ENCODE measurements at regions not wholly inside any gene's neighbourhood (a gene's known extent, or its start where the extent isn't known, plus 50 kb on each side); places are given as distances from the start of the nearest gene placed in this dataset.
"Not testable (repeated sequence)": the region's sequence is repeated elsewhere in the genome, so short reads cannot be mapped to it uniquely, and the experiment has no call there.

GRCh38 chr9:74095925-74096324 lies 401.2 kb upstream of the RORB start:
- no peaks in the 10 kb centered on the region for H3K9me3 ChIP-seq (ENCODE audit: control insufficient read depth, low read length)
- H3K27ac ChIP-seq (ENCODE audit: low read depth, low read length, severe bottlenecking), result no peak overlapping the region
- H3K4me3 ChIP-seq (ENCODE audit: extremely low read depth, insufficient read depth, low read length, poor library complexity, severe bottlenecking), result no peak overlapping the region
- H3K4me1 ChIP-seq (ENCODE audit: control insufficient read depth, insufficient read depth, low read length, poor library complexity, severe bottlenecking), result no peaks in the 10 kb centered on the region
- WGBS, 2 experiments (ENCODE audit: insufficient coverage in 2 of 2), result 92 to 100% methylated on average over 1 to 2 of the region's 2 CpGs
- H3K36me3 ChIP-seq (ENCODE audit: control insufficient read depth, insufficient read depth, low read length), result no peaks in the 10 kb centered on the region

DNA sequence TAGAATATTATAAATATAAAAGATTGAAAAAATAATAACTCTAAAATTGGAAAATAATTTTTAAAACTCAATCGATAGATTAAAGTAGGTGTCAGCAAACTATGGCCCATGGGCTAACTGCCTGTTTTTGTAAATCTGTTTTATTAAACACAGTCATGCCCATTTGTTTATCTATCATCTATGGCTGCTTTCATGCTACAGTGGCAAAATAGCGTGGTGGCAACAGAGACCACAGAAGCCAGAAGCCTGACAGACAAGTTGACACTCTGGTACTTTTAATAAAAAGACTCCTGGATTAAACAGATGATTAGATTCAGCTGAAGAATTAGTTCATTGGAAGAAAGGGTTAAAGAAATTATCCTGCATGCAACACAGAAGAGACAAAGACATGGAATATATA lies 400.7 kb upstream of the RORB start:
- no peaks in the 10 kb centered on the region for H3K36me3 ChIP-seq (ENCODE audit: control insufficient read depth, insufficient read depth, low read length)

DNA sequence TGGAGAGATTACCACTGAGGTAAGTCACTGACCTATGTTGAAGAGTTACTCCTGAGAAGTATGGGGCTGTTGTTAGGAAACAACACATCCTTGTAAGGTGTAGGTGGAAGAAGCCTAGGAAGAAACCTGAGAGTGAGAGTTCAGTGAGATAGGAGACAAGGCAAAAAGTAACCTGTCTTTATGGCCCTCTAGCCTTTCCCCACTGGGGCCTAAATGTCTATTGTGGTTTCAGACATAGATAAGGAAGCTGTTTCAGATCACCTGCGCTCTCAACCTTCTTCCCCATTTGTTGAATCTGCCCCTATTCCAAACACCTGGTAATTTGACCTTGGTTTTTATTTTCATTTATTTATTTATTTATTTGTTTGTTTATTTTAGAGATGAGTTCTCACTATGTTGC lies 397.1 kb upstream of the RORB start:
- Histone ChIP-seq H3K36me3 (ENCODE audit: control insufficient read depth, insufficient read depth, low read length) (no peaks in the 10 kb centered on the region), H3K4me3 (ENCODE audit: extremely low read depth, insufficient read depth, low read length, poor library complexity, severe bottlenecking) (no peak overlapping the region), H3K27ac (ENCODE audit: low read depth, low read length, severe bottlenecking) (no peak overlapping the region), H3K4me1 (ENCODE audit: control insufficient read depth, insufficient read depth, low read length, poor library complexity, severe bottlenecking) (no peaks in the 10 kb centered on the region), H3K9me3 (ENCODE audit: control insufficient read depth, low read length) (no peaks in the 10 kb centered on the region)
- WGBS, 2 experiments (ENCODE audit: insufficient coverage in 2 of 2), result no CpG with 5 or more reads among the region's 1 CpG

More for the DNA sequence above, 400.7 kb upstream of the RORB start:
- 100% methylated on average over 1 of the region's 2 CpGs for WGBS, 2 experiments (ENCODE audit: insufficient coverage in 2 of 2)
- Histone ChIP-seq H3K4me3 (ENCODE audit: extremely low read depth, insufficient read depth, low read length, poor library complexity, severe bottlenecking) (no peak overlapping the region), H3K4me1 (ENCODE audit: control insufficient read depth, insufficient read depth, low read length, poor library complexity, severe bottlenecking) (no peaks in the 10 kb centered on the region), H3K27ac (ENCODE audit: low read depth, low read length, severe bottlenecking) (no peak overlapping the region), H3K9me3 (ENCODE audit: control insufficient read depth, low read length) (no peaks in the 10 kb centered on the region)

DNA sequence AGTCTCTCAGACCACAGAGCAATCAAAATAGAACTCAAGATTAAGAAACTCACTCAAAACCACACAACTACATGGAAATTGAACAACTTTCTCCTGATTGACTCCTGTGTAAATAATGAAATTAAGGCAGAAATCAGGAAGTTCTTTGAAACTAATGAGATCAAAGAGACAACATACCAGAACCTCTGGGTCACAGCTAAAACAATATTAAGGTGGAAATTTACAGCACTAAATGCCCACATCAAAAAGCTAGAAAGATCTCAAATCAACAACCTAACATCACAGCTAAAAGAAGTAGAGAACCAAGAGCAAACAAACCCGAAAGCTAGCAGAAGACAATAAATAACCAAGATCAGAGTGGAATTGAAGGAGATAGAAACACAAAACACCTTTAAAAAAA lies 395.0 kb upstream of the RORB start:
- not testable (repeated sequence) for H3K9me3 ChIP-seq (ENCODE audit: control insufficient read depth, low read length); H3K27ac ChIP-seq (ENCODE audit: low read depth, low read length, severe bottlenecking); H3K4me3 ChIP-seq (ENCODE audit: extremely low read depth, insufficient read depth, low read length, poor library complexity, severe bottlenecking); H3K4me1 ChIP-seq (ENCODE audit: control insufficient read depth, insufficient read depth, low read length, poor library complexity, severe bottlenecking); H3K36me3 ChIP-seq (ENCODE audit: control insufficient read depth, insufficient read depth, low read length)
- no CpG with 5 or more reads among the region's 1 CpG for WGBS, 2 experiments (ENCODE audit: insufficient coverage in 2 of 2)

DNA sequence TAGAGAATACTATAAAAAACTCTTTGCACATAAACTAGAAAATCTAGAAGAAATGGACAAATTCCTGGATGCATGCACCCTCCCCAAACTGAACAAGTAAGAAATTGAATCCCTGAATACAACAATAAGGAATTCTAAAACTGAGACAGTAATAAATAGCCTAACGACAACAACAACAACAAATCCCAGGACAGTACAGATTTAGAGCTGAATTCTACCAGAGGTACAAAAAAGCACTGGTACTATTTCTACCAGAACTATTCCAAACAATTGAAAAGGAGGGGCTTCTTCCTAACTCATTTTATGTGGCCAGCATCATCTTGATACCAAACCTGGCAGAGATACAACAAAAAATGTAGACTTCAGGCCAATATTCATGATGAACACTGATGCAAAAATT lies 394.4 kb upstream of the RORB start:
- WGBS, 2 experiments (ENCODE audit: insufficient coverage in 2 of 2), result 80% methylated on average over 1 of the region's 1 CpG; no CpG with 5 or more reads in 1 of the 2 experiments
- no peak overlapping the region for H3K27ac ChIP-seq (ENCODE audit: low read depth, low read length, severe bottlenecking)

DNA sequence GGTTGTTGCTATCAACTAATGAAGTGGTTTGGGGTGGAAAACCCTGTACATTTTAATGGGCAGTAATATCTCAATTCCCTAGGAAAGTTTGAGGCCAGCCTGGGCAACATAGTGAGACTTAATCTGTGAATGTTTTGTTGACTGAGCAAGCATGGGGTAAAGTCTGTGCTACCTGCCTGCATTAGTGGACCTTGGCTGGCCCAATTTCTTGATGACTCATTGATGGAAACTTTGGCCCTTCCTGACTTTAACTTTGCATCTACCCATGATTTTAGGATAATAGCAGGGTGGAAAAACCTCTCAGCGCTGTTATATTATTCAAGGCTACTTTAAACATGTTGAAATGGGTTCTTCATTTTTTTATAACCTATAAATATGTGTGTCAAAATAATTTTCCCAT lies 389.4 kb upstream of the RORB start:
- H3K36me3 ChIP-seq (ENCODE audit: control insufficient read depth, insufficient read depth, low read length), result no peaks in the 10 kb centered on the region
- no peak overlapping the region for H3K4me3 ChIP-seq (ENCODE audit: extremely low read depth, insufficient read depth, low read length, poor library complexity, severe bottlenecking)
- WGBS, 2 experiments (ENCODE audit: insufficient coverage in 2 of 2), result no CpG with 5 or more reads among the region's 1 CpG
- no peaks in the 10 kb centered on the region for H3K9me3 ChIP-seq (ENCODE audit: control insufficient read depth, low read length)
- no peak overlapping the region for H3K27ac ChIP-seq (ENCODE audit: low read depth, low read length, severe bottlenecking)
- no peaks in the 10 kb centered on the region for H3K4me1 ChIP-seq (ENCODE audit: control insufficient read depth, insufficient read depth, low read length, poor library complexity, severe bottlenecking)

More for the DNA sequence above, 394.4 kb upstream of the RORB start:
- H3K36me3 ChIP-seq (ENCODE audit: control insufficient read depth, insufficient read depth, low read length), result no peaks in the 10 kb centered on the region
- no peak overlapping the region for H3K4me3 ChIP-seq (ENCODE audit: extremely low read depth, insufficient read depth, low read length, poor library complexity, severe bottlenecking)
- H3K4me1 ChIP-seq (ENCODE audit: control insufficient read depth, insufficient read depth, low read length, poor library complexity, severe bottlenecking), result no peaks in the 10 kb centered on the region
- no peaks in the 10 kb centered on the region for H3K9me3 ChIP-seq (ENCODE audit: control insufficient read depth, low read length)

DNA sequence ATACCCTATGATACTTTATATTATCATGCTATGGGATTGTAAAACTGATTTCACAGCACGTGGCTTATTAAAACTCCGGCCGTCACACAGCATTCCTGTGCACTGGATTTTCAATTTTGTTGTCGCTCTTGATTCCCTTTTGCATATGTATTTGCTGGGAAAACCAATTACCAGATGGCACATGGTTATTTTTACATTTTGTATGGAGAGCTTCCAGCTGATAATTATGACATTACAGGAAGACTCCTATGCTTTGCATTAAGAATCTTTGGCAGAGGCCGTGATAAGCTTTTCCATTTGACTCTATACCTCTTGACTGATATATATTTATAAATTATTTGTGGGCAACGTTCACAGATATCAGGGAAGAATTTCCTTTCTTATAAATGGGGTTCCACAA lies 381.2 kb upstream of the RORB start:
- WGBS, 2 experiments (ENCODE audit: insufficient coverage in 2 of 2), result 80 to 100% methylated on average over 2 of the region's 6 CpGs
- Histone ChIP-seq H3K9me3 (ENCODE audit: control insufficient read depth, low read length) (no peaks in the 10 kb centered on the region), H3K4me1 (ENCODE audit: control insufficient read depth, insufficient read depth, low read length, poor library complexity, severe bottlenecking) (no peaks in the 10 kb centered on the region)

DNA sequence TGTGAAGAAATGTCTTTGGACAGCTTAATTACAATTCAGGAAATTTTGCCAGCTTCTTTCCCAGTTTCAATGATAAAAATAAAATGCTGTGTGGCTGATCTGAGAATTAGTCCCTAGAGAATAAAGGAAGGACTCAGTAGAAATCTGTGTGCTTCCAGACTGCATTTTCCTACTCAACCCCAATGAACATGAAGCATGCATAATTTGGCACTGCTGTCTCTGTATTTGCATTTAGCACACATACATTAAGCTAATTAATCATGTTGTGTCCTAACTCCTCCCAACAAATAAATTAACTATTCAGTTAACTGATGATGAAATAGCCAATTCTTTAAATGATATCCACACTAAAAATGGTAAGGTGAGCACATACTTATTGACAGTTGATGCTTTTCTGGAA lies 380.0 kb upstream of the RORB start:
- H3K4me3 ChIP-seq (ENCODE audit: extremely low read depth, insufficient read depth, low read length, poor library complexity, severe bottlenecking), result no peak overlapping the region
- no peaks in the 10 kb centered on the region for H3K9me3 ChIP-seq (ENCODE audit: control insufficient read depth, low read length)
- H3K4me1 ChIP-seq (ENCODE audit: control insufficient read depth, insufficient read depth, low read length, poor library complexity, severe bottlenecking), result no peaks in the 10 kb centered on the region
- H3K36me3 ChIP-seq (ENCODE audit: control insufficient read depth, insufficient read depth, low read length), result no peaks in the 10 kb centered on the region
- no peak overlapping the region for H3K27ac ChIP-seq (ENCODE audit: low read depth, low read length, severe bottlenecking)

More for the DNA sequence above, 381.2 kb upstream of the RORB start:
- Histone ChIP-seq H3K36me3 (ENCODE audit: control insufficient read depth, insufficient read depth, low read length) (no peaks in the 10 kb centered on the region), H3K4me3 (ENCODE audit: extremely low read depth, insufficient read depth, low read length, poor library complexity, severe bottlenecking) (no peak overlapping the region), H3K27ac (ENCODE audit: low read depth, low read length, severe bottlenecking) (no peak overlapping the region)

DNA sequence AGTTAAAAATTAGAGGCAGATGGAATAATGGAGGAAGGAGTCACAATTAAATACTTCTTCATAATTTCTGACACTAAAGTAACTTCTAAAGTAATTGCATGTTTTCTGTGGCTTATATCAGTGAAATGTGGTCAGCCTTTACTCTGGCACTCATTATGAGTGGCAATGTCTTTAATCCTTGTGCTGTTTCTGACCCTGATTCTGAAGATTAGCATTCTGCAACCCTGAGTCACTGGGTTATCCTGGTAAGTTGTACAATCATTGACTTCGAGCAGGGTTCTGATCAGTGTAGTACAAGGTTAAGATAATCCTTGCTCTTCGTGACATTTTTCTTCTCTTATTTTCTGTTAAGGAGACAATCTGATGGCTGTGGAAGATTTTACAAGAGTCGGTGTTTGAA lies 379.4 kb upstream of the RORB start:
- Histone ChIP-seq H3K36me3 (ENCODE audit: control insufficient read depth, insufficient read depth, low read length) (no peaks in the 10 kb centered on the region), H3K9me3 (ENCODE audit: control insufficient read depth, low read length) (no peaks in the 10 kb centered on the region), H3K4me1 (ENCODE audit: control insufficient read depth, insufficient read depth, low read length, poor library complexity, severe bottlenecking) (no peaks in the 10 kb centered on the region), H3K4me3 (ENCODE audit: extremely low read depth, insufficient read depth, low read length, poor library complexity, severe bottlenecking) (no peak overlapping the region), H3K27ac (ENCODE audit: low read depth, low read length, severe bottlenecking) (no peak overlapping the region)
- 67 to 87% methylated on average over 2 to 3 of the region's 3 CpGs for WGBS, 2 experiments (ENCODE audit: insufficient coverage in 2 of 2)

- H3K36me3 ChIP-seq (ENCODE audit: control insufficient read depth, insufficient read depth, low read length), result no peaks in the 10 kb centered on the region
- no peak overlapping the region for H3K27ac ChIP-seq (ENCODE audit: low read depth, low read length, severe bottlenecking)
- no peak overlapping the region for H3K4me3 ChIP-seq (ENCODE audit: extremely low read depth, insufficient read depth, low read length, poor library complexity, severe bottlenecking)
- H3K9me3 ChIP-seq (ENCODE audit: control insufficient read depth, low read length), result no peaks in the 10 kb centered on the region
- H3K4me1 ChIP-seq (ENCODE audit: control insufficient read depth, insufficient read depth, low read length, poor library complexity, severe bottlenecking), result no peaks in the 10 kb centered on the region
- 100% methylated on average over 1 of the region's 1 CpG; no CpG with 5 or more reads in 1 of the 2 experiments for WGBS, 2 experiments (ENCODE audit: insufficient coverage in 2 of 2)
Measured at GRCh38 chr9:74120061-74120460, 377.1 kb upstream of the RORB start.

DNA sequence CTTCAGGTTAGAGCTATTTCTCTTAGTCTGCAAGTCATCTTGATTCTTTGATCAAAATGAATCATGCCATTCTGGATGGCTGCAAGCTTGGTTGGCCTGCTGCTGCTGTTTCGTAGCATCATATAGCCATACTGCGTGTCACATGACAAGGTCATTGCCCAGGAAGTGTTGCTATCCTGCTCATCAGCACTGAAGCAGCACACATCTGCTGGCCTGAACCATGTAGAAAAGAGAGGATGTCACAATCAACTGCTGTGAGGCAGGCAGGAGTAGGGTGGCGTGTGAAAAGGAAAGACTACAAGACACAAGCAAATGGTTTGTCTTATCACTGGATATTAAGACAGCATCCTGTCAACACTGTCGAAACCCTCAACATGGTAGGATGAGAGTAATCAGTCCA lies 376.7 kb upstream of the RORB start:
- WGBS, 2 experiments (ENCODE audit: insufficient coverage in 2 of 2), result 80 to 100% methylated on average over 2 to 3 of the region's 4 CpGs
- Histone ChIP-seq H3K4me1 (ENCODE audit: control insufficient read depth, insufficient read depth, low read length, poor library complexity, severe bottlenecking) (no peaks in the 10 kb centered on the region), H3K4me3 (ENCODE audit: extremely low read depth, insufficient read depth, low read length, poor library complexity, severe bottlenecking) (no peak overlapping the region), H3K27ac (ENCODE audit: low read depth, low read length, severe bottlenecking) (no peak overlapping the region), H3K36me3 (ENCODE audit: control insufficient read depth, insufficient read depth, low read length) (no peaks in the 10 kb centered on the region), H3K9me3 (ENCODE audit: control insufficient read depth, low read length) (no peaks in the 10 kb centered on the region)

DNA sequence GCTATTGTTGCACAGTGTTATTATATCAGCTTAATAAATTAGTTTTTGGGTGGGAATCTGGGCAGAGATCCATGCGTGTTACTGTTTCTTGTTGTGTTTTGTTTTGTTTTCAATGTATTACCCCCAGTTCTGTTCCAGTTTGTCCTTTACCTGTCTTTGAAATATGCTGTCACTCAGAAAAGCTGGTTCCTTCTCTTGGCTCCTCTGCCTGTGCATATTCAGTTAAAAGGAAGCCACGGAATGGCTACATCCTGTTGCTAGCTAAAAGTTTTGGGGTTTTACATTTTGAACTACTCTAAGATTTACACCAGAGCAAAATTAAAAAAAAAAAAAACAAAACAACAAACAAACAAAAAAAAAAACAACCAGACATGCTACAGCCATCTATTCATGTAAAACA lies 374.9 kb upstream of the RORB start:
- Histone ChIP-seq H3K4me1 (ENCODE audit: control insufficient read depth, insufficient read depth, low read length, poor library complexity, severe bottlenecking) (peaks cover 5% of the 10 kb centered on the region), H3K27ac (ENCODE audit: low read depth, low read length, severe bottlenecking) (no peak overlapping the region), H3K9me3 (ENCODE audit: control insufficient read depth, low read length) (no peaks in the 10 kb centered on the region), H3K36me3 (ENCODE audit: control insufficient read depth, insufficient read depth, low read length) (no peaks in the 10 kb centered on the region), H3K4me3 (ENCODE audit: extremely low read depth, insufficient read depth, low read length, poor library complexity, severe bottlenecking) (no peak overlapping the region)
- 100% methylated on average over 1 of the region's 2 CpGs; no CpG with 5 or more reads in 1 of the 2 experiments for WGBS, 2 experiments (ENCODE audit: insufficient coverage in 2 of 2)
